AG10803 (cell line): ENCODE measurements at regions not wholly inside any gene's neighbourhood (a gene's known extent, or its start where the extent isn't known, plus 50 kb on each side); places are given as distances from the start of the nearest gene placed in this dataset.

ENCODE experiments used
- DNase-seq: peaks from one replicate; pipeline ENCODE4 v3.0.0; 2010; ENCODE audit warnings: low read depth
- H3K4me3 ChIP-seq: 2 replicates; pipeline ENCODE4 v1.5.1; 2011; ENCODE audit warnings: mild to moderate bottlenecking, low read length, control low read depth
- CTCF ChIP-seq: conservative IDR thresholded peaks from 2 replicates; pipeline ENCODE4 v1.5.1; 2011; ENCODE audit warnings: mild to moderate bottlenecking, low read length, control low read depth, inconsistent platforms

- TF ChIP-seq CTCF: no peak
- no peak for DNase-seq
- no peak overlapping the region for H3K4me3 ChIP-seq
Observed at GRCh38 chr14:98177551-98177950, 1094.4 kb downstream of the BCL11B start.

- no peak for TF ChIP-seq CTCF
- no peak for DNase-seq
- no peak overlapping the region for H3K4me3 ChIP-seq
Observed at GRCh38 chr14:98181241-98181640, 1090.8 kb downstream of the BCL11B start.

- DNase-seq: no peak
- TF ChIP-seq CTCF: no peak
- no peak overlapping the region for H3K4me3 ChIP-seq
Observed at GRCh38 chr14:98181768-98182167, 1090.2 kb downstream of the BCL11B start.

- no peak for DNase-seq
- TF ChIP-seq CTCF: no peak
- no peak overlapping the region for H3K4me3 ChIP-seq
Observed at GRCh38 chr14:98182393-98183055, 1089.5 kb downstream of the BCL11B start.

- no peak for DNase-seq
- no peak for TF ChIP-seq CTCF
- no peak overlapping the region for H3K4me3 ChIP-seq
Observed at GRCh38 chr14:98183556-98183955, 1088.4 kb downstream of the BCL11B start.

- no peak for TF ChIP-seq CTCF
Observed at GRCh38 chr14:98184457-98184856, 1087.5 kb downstream of the BCL11B start.

GRCh38 chr14:98185036-98185435 lies 1087.0 kb downstream of the BCL11B start:
- no peak for TF ChIP-seq CTCF
- H3K4me3 ChIP-seq: no peak overlapping the region
- no peak for DNase-seq

More at GRCh38 chr14:98184457-98184856, 1087.5 kb downstream of the BCL11B start:
- no peak for DNase-seq
- H3K4me3 ChIP-seq: no peak overlapping the region
